NCI-H345 (cell line): ENCODE measurements at regions not wholly inside any gene's neighbourhood (a gene's known extent, or its start where the extent isn't known, plus 50 kb on each side); places are given as distances from the start of the nearest gene placed in this dataset.
"Not testable (repeated sequence)": the region's sequence is repeated elsewhere in the genome, so short reads cannot be mapped to it uniquely, and the experiment has no call there.

Experiments used
- DNase-seq: peaks from one replicate; lab custom pipeline; 2025; lab: John Stamatoyannopoulos, UW

GRCh38 chr7:11221984-11222383 is 248.3 kb downstream of the PHF14 start:
- DNase-seq, result no peak

GRCh38 chr7:11224535-11224934 is 250.9 kb downstream of the PHF14 start:
- no peak for DNase-seq

- peak; percentile 59 for DNase-seq
Measured at GRCh38 chr7:11228515-11228914, 254.8 kb downstream of the PHF14 start.

- DNase-seq, result no peak
Measured at GRCh38 chr7:11231190-11231589, 257.5 kb downstream of the PHF14 start.

- no peak for DNase-seq
Measured at GRCh38 chr7:11232462-11232861, 258.8 kb downstream of the PHF14 start.

GRCh38 chr7:11233871-11234270 is 260.2 kb downstream of the PHF14 start:
- no peak for DNase-seq

- DNase-seq, result no peak
Measured at GRCh38 chr7:11235491-11235890, 261.8 kb downstream of the PHF14 start.

- DNase-seq, result no peak
Measured at GRCh38 chr7:11236680-11237079, 263.0 kb downstream of the PHF14 start.

GRCh38 chr7:11237742-11238141 is 264.1 kb downstream of the PHF14 start:
- peak; percentile 32 for DNase-seq

GRCh38 chr7:11239316-11239715 is 265.6 kb downstream of the PHF14 start:
- no peak for DNase-seq

GRCh38 chr7:11243739-11244138 is 270.1 kb downstream of the PHF14 start:
- DNase-seq, result no peak

- DNase-seq, result no peak
Measured at GRCh38 chr7:11244149-11244548, 270.5 kb downstream of the PHF14 start.

GRCh38 chr7:11247545-11247944 is 273.9 kb downstream of the PHF14 start:
- DNase-seq, result no peak

- DNase-seq, result no peak
Measured at GRCh38 chr7:11251436-11251835, 277.8 kb downstream of the PHF14 start.

GRCh38 chr7:11252011-11252607 is 278.4 kb downstream of the PHF14 start:
- no peak for DNase-seq

GRCh38 chr7:11252705-11253272 is 279.1 kb downstream of the PHF14 start:
- DNase-seq, result no peak

GRCh38 chr7:11256501-11256900 is 282.8 kb downstream of the PHF14 start:
- no peak for DNase-seq

GRCh38 chr7:11261470-11261869 is 287.8 kb downstream of the PHF14 start:
- DNase-seq, result peak; percentile 97

- no peak for DNase-seq
Measured at GRCh38 chr7:11266101-11266500, 292.4 kb downstream of the PHF14 start.

- no peak for DNase-seq
Measured at GRCh38 chr7:11272352-11272751, 298.7 kb downstream of the PHF14 start.

- DNase-seq, result no peak
Measured at GRCh38 chr7:11274074-11274473, 300.4 kb downstream of the PHF14 start.

- no peak for DNase-seq
Measured at GRCh38 chr7:11281953-11282352, 308.3 kb downstream of the PHF14 start.

- DNase-seq, result not testable (repeated sequence)
Measured at GRCh38 chr7:11283584-11283983, 309.9 kb downstream of the PHF14 start.

- DNase-seq, result no peak
Measured at GRCh38 chr7:11290863-11291262, 317.2 kb downstream of the PHF14 start.
